HFF-Myc (cell line): ENCODE measurements at regions not wholly inside any gene's neighbourhood (a gene's known extent, or its start where the extent isn't known, plus 50 kb on each side); places are given as distances from the start of the nearest gene placed in this dataset.
"Not testable (repeated sequence)": the region's sequence is repeated elsewhere in the genome, so short reads cannot be mapped to it uniquely, and the experiment has no call there.

Experiments
- DNase-seq: peaks from one replicate; pipeline ENCODE4 v3.0.0-alpha.2; 2011; ENCODE audit warnings: low read depth; ENCODE audit errors: extremely low read depth
- H3K4me3 ChIP-seq: replicated peaks from 2 replicates; pipeline ENCODE4 v1.5.1; 2011; ENCODE audit warnings: low read depth, mild to moderate bottlenecking, control low read depth, low read length
- CTCF ChIP-seq: IDR thresholded peaks from 2 replicates; pipeline ENCODE4 v1.5.1; 2012; ENCODE audit warnings: mild to moderate bottlenecking, low read depth, low read length, control low read depth; ENCODE audit errors: missing control alignments

- H3K4me3 ChIP-seq: no peak overlapping the region
- no peak for TF ChIP-seq CTCF
- DNase-seq: no peak
Measured at GRCh38 chr2:16088035-16088801, 147.9 kb downstream of the MYCN start.

GRCh38 chr2:16086136-16086535, 145.8 kb downstream of the MYCN start:
- DNase-seq, H3K4me3 ChIP-seq: not testable (repeated sequence)

GRCh38 chr2:16085073-16085472, 144.7 kb downstream of the MYCN start:
- no peak for TF ChIP-seq CTCF
- H3K4me3 ChIP-seq: no peak overlapping the region
- DNase-seq: no peak

- DNase-seq: no peak
- no peak overlapping the region for H3K4me3 ChIP-seq
- no peak for TF ChIP-seq CTCF
Measured at GRCh38 chr2:16084274-16084673, 143.9 kb downstream of the MYCN start.

GRCh38 chr2:16082276-16082675, 141.9 kb downstream of the MYCN start:
- no peak for TF ChIP-seq CTCF
- DNase-seq: no peak
- H3K4me3 ChIP-seq: no peak overlapping the region

- no peak for DNase-seq
- H3K4me3 ChIP-seq: no peak overlapping the region
- TF ChIP-seq CTCF: no peak
Measured at GRCh38 chr2:16081316-16082200, 141.2 kb downstream of the MYCN start.

- DNase-seq: no peak
- no peak for TF ChIP-seq CTCF
- no peak overlapping the region for H3K4me3 ChIP-seq
Measured at GRCh38 chr2:16080516-16080915, 140.2 kb downstream of the MYCN start.
